CD14-positive monocyte (primary cell): ENCODE measurements at regions not wholly inside any gene's neighbourhood (a gene's known extent, or its start where the extent isn't known, plus 50 kb on each side); places are given as distances from the start of the nearest gene placed in this dataset.

Experiments used
- DNase-seq, 3 donors: peaks; one replicate each; pipeline ENCODE4 v3.0.0-alpha.2; 2011 to 2022
- H2AFZ ChIP-seq: 2 replicates; pipeline ENCODE4 v1.6.0; 2012; ENCODE audit warnings: mild to moderate bottlenecking, low read depth, low read length, inconsistent platforms; ENCODE audit not compliant: insufficient read depth, poor library complexity, severe bottlenecking
- H3K27ac ChIP-seq, 2 donors: 1 replicate in 1 of 2; 2 replicates in 1 of 2; pipeline ENCODE4 v1.5.1; 2012 to 2013; ENCODE audit warnings: low read length in 2 of 2, control low read depth in 1 of 2, inconsistent platforms in 1 of 2, low read depth in 1 of 2, mild to moderate bottlenecking in 1 of 2
- H3K27me3 ChIP-seq, 2 donors: one replicate each; pipeline versions ENCODE4 v1.6.0 to v1.6.1; 2011 to 2013; ENCODE audit warnings: low read length in 2 of 2; ENCODE audit not compliant: control insufficient read depth in 2 of 2, insufficient read depth in 2 of 2
- H3K36me3 ChIP-seq, 2 donors: replicated peaks in 1 of 2; 1 replicate in 1 of 2; 2 replicates in 1 of 2; pipeline versions ENCODE4 v1.5.1 to v1.6.1; 2012 to 2013; ENCODE audit warnings: low read length in 2 of 2, control low read depth in 1 of 2, inconsistent platforms in 1 of 2, mild to moderate bottlenecking in 1 of 2; ENCODE audit not compliant: insufficient read depth in 2 of 2, control insufficient read depth in 1 of 2
- H3K4me1 ChIP-seq, 2 donors: 1 replicate in 1 of 2; 2 replicates in 1 of 2; pipeline versions ENCODE4 v1.5.1 to v1.6.1; 2012 to 2013; ENCODE audit warnings: low read length in 2 of 2, control low read depth in 1 of 2, inconsistent platforms in 1 of 2, mild to moderate bottlenecking in 1 of 2, moderate library complexity in 1 of 2; ENCODE audit not compliant: insufficient read depth in 2 of 2, control insufficient read depth in 1 of 2
- H3K4me2 ChIP-seq: replicated peaks from 2 replicates; pipeline ENCODE3; 2012; ENCODE audit warnings: low read length, moderate library complexity, mild to moderate bottlenecking; ENCODE audit not compliant: poor library complexity, severe bottlenecking; ENCODE audit errors: extremely low read depth
- H3K4me3 ChIP-seq, 3 experiments: fragments of 200-600 bp in 1 of 3; sonication (generic) in 1 of 3; replicated peaks in 1 of 3; 1 replicate in 2 of 3; 2 replicates in 1 of 3; pipeline ENCODE4 v1.5.1; 2011 to 2013; ENCODE audit warnings: low read length in 3 of 3, mild to moderate bottlenecking in 3 of 3, control low read depth in 2 of 3, low read depth in 2 of 3, inconsistent platforms in 1 of 3, moderate library complexity in 1 of 3
- H3K79me2 ChIP-seq: 2 replicates; pipeline ENCODE4 v1.6.0; 2012; ENCODE audit warnings: mild to moderate bottlenecking, control low read depth, inconsistent platforms, low read length, moderate library complexity; ENCODE audit not compliant: insufficient read depth
- H3K9ac ChIP-seq: 2 replicates; pipeline ENCODE4 v1.6.0; 2017; ENCODE audit warnings: low read length, mild to moderate bottlenecking; ENCODE audit not compliant: insufficient read depth, poor library complexity, severe bottlenecking
- H3K9me3 ChIP-seq, 2 donors: replicated peaks in 1 of 2; 1 replicate in 1 of 2; 2 replicates in 1 of 2; pipeline versions ENCODE4 v1.5.1 to v1.6.1; 2012 to 2013; ENCODE audit warnings: low read length in 2 of 2, control low read depth in 1 of 2; ENCODE audit not compliant: control insufficient read depth in 1 of 2, insufficient read depth in 1 of 2
- H4K20me1 ChIP-seq: 2 replicates; pipeline ENCODE4 v1.6.0; 2012; ENCODE audit warnings: mild to moderate bottlenecking, low read length, control low read depth, moderate library complexity; ENCODE audit not compliant: insufficient read depth
- H3K27ac Mint-ChIP-seq, 7 donors: one replicate each; pipeline ENCODE4 v1.8.0; 2020; ENCODE audit warnings: mild to moderate bottlenecking in 7 of 7, mixed read lengths in 7 of 7, moderate library complexity in 6 of 7, inconsistent platforms in 2 of 7
- H3K27me3 Mint-ChIP-seq, 3 donors: one replicate each; pipeline ENCODE4 v1.8.0; 2021 to 2022; ENCODE audit warnings: low read depth in 3 of 3, mild to moderate bottlenecking in 3 of 3, mixed read lengths in 3 of 3, moderate library complexity in 3 of 3, inconsistent platforms in 1 of 3
- H3K36me3 Mint-ChIP-seq, 2 donors: one replicate each; pipeline ENCODE4 v1.8.0; 2020; ENCODE audit warnings: mixed read lengths in 2 of 2, inconsistent platforms in 1 of 2, mild to moderate bottlenecking in 1 of 2
- H3K4me1 Mint-ChIP-seq: one replicate; pipeline ENCODE4 v1.8.0; 2020; ENCODE audit warnings: mild to moderate bottlenecking, mixed read lengths
- H3K4me3 Mint-ChIP-seq, 2 donors: one replicate each; pipeline ENCODE4 v1.8.0; 2020; ENCODE audit warnings: mild to moderate bottlenecking in 2 of 2, mixed read lengths in 2 of 2, moderate library complexity in 1 of 2
- H3K9me3 Mint-ChIP-seq, 7 donors: one replicate each; pipeline ENCODE4 v1.8.0; 2020 to 2022; ENCODE audit warnings: mixed read lengths in 7 of 7, mild to moderate bottlenecking in 6 of 7, moderate library complexity in 6 of 7, inconsistent platforms in 2 of 7
- CTCF ChIP-seq: fragments of 200-600 bp; IDR thresholded peaks from one replicate; pipeline ENCODE4 v1.8.0; 2022; ENCODE audit warnings: antibody characterized with exemption, mild to moderate bottlenecking
- WGBS: methylation state at CpG from one replicate; pipeline ENCODE4 v1.1.5; 2013; ENCODE audit warnings: missing lambda C conversion rate; ENCODE audit not compliant: insufficient coverage; 5-methylcytosine and 5-hydroxymethylcytosine counted together
- intact Hi-C, 2 donors: fragments of 100-400 bp; cut with micrococcal nuclease; formaldehyde crosslinking; loops; one replicate each; pipeline versions ENCODE4 v1.15.0 to v1.15.1; 2023

GRCh38 chr6:165098165-165098564, 211.2 kb downstream of the C6orf118 start:
- intact Hi-C loops, result no loop called here
- TF ChIP-seq CTCF, result no peak
- H4K20me1 ChIP-seq, result no peaks in the 10 kb centered on the region
- peaks cover 38 to 51% of the 10 kb centered on the region in 2 donors for H3K9me3 ChIP-seq
- no peaks in the 10 kb centered on the region for H3K27me3 ChIP-seq
- no peaks in the 10 kb centered on the region for H3K36me3 ChIP-seq
- no peaks in the 10 kb centered on the region for H3K4me1 Mint-ChIP-seq
- 96% methylated on average over 3 of the region's 4 CpGs for WGBS
- H3K36me3 Mint-ChIP-seq, result no peaks in the 10 kb centered on the region
- no peaks in the 10 kb centered on the region for H3K27me3 Mint-ChIP-seq
- no peak overlapping the region for H3K4me2 ChIP-seq
- H3K79me2 ChIP-seq, result no peaks in the 10 kb centered on the region
- no peak overlapping the region for H3K4me3 ChIP-seq
- H3K27ac Mint-ChIP-seq, result no peak overlapping the region
- no peak overlapping the region for H3K9ac ChIP-seq
- no peaks in the 10 kb centered on the region for H3K4me1 ChIP-seq
- peaks cover 6 to 37% (median 12%) of the 10 kb centered on the region in 7 donors for H3K9me3 Mint-ChIP-seq
- no peak overlapping the region for H3K27ac ChIP-seq
- H2AFZ ChIP-seq, result no peak overlapping the region
- H3K4me3 Mint-ChIP-seq, result no peak overlapping the region
- DNase-seq, result no peak

GRCh38 chr6:165096868-165097267, 212.5 kb downstream of the C6orf118 start:
- no peaks in the 10 kb centered on the region for H3K36me3 ChIP-seq
- no CpG with 5 or more reads among the region's 1 CpG for WGBS
- H3K9me3 ChIP-seq, result peaks cover 28 to 44% of the 10 kb centered on the region in 2 donors
- Mint-ChIP-seq H3K4me1 (no peaks in the 10 kb centered on the region), H3K9me3 (peaks cover 4 to 33% (median 14%) of the 10 kb centered on the region in 7 donors), H3K27ac (no peak overlapping the region), H3K27me3 (no peaks in the 10 kb centered on the region), H3K4me3 (no peak overlapping the region), H3K36me3 (no peaks in the 10 kb centered on the region)
- H3K4me3 ChIP-seq, result no peak overlapping the region
- H3K4me1 ChIP-seq, result no peaks in the 10 kb centered on the region
- no peak overlapping the region for H3K27ac ChIP-seq
- H2AFZ ChIP-seq, result no peak overlapping the region
- no peak overlapping the region for H3K4me2 ChIP-seq
- intact Hi-C loops, result no loop called here
- no peaks in the 10 kb centered on the region for H3K79me2 ChIP-seq
- no peaks in the 10 kb centered on the region for H4K20me1 ChIP-seq
- no peaks in the 10 kb centered on the region for H3K27me3 ChIP-seq
- DNase-seq, result no peak
- H3K9ac ChIP-seq, result no peak overlapping the region
- TF ChIP-seq CTCF, result no peak
